ENCODE measurements at regions not wholly inside any gene's neighbourhood (a gene's known extent, or its start where the extent isn't known, plus 50 kb on each side); places are given as distances from the start of the nearest gene placed in this dataset.

- TF ChIP-seq POLR2A (IDR thresholded peaks at IDR 0.05; ENCODE audit: low read length) (no peak), GATA1 (IDR thresholded peaks at IDR 0.05; ENCODE audit: low read depth, low read length) (no peak)
Observed at GRCh38 chr4:3855646-3856045, 89.5 kb downstream of the ADRA2C start.

Data from erythroblast (primary cell).